GM21360 (cell line): ENCODE measurements at regions not wholly inside any gene's neighbourhood (a gene's known extent, or its start where the extent isn't known, plus 50 kb on each side); places are given as distances from the start of the nearest gene placed in this dataset.

Experiments
- ATAC-seq: cut with Tn5 transposase; IDR thresholded peaks from one replicate; pipeline ENCODE4 v1.9.1; 2021; ENCODE audit warnings: mild to moderate bottlenecking, moderate library complexity; ENCODE audit not compliant: unreplicated experiment

DNA sequence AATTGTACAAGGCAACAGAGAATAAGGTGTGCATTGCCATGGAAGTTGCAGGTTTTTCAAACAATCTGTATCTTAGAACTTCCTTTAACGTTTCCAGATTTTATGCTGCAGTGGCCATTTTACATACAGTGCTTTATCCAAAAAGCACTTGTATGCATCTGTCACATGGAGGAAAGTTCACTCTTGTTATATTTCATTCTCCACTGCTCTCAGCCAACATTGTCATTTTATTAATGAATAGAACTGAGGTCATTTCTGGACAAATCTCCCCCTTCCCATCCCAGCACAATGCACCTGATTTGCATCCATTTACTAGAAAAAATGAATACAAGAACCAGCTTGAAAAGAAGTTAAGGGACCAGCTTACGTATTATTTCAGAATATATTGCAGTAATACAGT lies 342.0 kb downstream of the USP25 start:
- ATAC-seq, result no peak

DNA sequence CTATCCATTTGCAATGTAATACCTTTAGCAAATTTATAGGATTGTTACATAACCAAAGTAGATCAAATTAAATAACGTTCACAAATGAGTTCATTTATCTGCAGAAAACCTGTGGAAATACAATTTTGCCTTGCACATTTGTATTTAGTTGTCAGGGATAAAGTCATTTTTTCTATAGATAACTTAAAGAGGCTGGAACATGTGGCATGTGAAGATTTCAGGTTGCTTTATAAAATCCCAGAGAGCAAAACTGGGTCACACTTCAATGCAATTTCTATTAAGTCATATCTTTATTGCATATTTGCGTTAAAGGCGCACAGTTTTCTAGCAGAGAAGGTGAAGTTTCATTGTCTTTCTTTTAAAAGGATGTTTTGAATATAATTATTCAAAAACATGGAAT lies 342.4 kb downstream of the USP25 start:
- ATAC-seq, result no peak

DNA sequence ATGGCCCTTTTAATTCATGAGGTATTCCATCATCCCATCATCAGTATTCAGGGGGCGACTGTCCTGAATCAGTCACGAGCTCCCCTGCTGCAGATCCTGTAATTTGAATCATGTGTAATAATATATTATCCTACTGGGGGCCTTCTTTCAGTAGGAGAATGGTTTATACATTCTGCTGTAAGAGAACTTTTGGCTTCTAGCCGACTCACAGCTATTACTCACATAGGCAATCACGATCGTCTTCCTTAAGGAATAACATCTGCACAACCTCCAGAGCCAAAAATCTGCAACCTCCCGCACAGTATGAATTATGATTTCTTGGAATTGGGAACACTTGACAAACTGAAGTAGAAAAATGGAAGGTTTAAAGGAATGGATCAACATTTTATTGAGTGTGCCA lies 343.0 kb downstream of the USP25 start:
- no peak for ATAC-seq

DNA sequence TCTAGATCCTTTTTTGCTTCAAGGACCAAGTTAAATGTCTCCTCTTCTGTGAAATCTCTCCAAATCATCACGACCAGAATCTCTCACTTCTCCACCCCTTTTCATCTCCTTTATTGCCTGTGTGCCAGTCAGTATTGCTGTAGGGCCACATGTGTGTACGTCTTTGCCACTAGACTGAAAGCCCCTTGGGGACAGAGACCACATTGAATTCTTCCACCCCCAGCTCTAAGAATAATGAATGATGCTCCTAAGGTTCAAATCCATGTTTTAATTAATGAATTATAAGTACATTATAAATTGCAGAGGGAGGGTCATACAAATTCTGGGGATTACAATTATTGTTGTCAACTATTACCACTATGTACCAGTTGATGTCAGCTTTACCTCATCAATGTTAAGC lies 343.8 kb downstream of the USP25 start:
- ATAC-seq, result no peak

DNA sequence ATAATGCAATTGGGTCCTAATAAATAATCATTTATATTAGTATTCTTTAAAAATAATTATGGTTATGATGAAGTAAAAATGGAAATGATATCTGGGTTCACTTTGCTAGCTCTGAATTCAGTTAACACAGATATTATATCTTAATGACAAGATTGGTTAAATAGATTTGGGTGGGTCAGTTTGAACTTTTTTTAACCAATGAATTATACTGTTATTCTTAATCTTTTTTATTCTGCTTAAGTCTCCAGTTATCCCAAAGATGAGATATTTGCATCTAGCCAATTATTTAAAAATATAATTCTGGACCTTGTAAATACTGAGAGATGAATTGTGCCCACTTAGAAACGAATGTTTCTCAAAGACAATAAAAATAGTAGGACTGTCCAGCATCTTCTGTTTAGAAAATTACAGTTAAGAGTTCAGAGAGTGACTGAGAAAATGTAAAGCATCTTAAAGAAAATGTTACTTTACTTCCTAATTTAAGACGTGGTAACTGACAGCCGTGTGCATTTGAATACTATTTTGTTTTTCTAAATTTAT lies 345.2 kb downstream of the USP25 start:
- ATAC-seq, result no peak

DNA sequence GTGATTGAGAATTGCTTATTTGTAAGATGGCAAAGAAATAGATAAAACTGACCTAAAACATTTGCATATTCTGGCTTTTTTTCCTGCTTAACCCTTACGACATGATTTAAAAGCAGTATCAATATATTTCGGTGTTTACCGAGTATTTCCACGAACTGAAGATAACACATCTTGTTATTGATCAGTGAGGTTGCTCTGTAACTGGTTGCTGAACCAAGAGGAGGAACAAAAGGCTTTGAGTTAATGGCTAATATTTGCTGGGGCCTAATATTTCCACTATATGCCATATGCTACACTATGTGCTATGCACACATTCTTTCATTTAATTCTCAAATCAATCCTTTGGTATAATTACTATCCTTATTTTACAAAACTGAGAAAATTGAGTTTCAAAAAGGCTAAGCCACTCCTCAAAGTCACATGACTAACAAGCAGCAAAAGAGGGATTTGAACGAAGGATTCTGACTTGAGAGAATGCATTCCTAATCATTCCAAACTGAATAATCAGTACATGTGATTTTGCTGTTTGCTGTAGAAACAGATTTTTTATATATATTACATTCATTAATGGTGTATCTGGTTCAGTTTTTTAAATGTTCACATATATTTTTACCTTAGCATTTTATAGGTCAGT lies 346.0 kb downstream of the USP25 start:
- no peak for ATAC-seq

DNA sequence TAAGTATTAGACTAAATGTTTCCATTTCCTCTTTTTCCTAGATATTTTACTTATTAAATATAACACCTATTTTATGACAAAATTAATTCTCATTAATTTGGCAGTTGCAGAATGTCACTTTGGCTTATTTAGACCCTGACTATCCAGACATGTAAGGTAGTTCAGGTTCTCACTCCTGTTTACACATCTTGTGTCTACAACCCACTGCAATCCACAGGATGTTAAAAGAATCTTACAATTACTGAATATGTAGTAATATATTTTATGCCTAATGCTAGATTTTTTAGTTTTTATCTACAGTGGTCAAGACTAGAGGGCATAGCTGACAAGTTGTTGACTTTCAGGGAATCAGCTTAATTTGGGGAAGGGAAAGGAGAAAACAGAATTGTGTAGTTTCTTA lies 346.7 kb downstream of the USP25 start:
- no peak for ATAC-seq

DNA sequence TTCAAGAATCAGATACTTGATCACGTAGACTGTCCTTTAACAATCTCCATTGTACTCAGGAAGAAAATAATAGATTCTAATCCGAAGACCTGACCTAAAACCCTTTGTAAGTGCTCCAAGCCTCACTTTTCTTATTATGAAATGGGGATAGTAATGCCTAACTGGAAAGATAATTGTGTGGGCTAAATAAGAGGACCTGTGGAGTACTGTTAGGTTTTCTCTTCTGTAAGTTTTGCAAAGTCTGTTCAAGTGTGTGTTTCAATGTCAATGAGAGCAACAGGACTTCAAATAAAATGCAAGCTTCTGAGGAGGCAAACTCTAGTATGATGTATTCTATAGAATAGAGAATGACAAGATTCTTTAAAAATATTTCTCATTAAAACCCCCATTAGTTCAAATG lies 348.6 kb downstream of the USP25 start:
- no peak for ATAC-seq

DNA sequence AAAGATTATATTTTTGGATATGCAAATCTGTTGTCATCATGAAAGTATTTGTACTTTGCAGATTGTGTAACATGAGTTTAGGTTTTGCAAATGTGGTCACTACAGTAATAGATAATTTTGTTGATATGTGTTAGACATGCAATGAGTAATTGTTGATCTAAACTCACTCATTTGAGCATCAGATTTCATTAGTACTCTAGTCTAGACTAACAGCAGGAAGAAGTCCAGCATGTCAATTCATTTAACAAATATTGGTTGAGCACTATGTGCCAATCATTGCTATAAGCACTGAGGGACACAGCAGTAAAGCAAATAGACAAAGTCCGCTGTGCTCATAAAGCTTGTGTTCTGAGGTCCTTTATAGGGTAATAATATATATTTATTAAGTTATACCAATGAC lies 350.0 kb downstream of the USP25 start:
- no peak for ATAC-seq

DNA sequence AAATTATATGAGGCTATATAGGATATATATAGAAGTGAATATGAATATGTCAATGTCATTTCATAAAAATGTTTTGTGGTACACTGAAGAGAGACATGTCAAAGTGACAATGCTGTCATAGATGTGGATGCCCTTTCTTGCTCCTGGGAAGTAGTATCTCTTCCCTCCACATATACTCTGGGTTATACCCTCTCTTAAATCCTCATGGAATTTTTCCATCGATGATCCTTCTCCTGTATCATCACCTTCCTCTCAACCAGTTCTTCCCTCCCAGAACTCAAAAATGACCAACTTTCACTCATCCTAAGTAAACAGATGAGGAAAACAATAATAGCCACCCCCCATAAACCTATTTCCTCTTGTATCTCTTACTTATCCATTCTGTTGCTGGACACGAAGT lies 351.5 kb downstream of the USP25 start:
- ATAC-seq, result no peak

DNA sequence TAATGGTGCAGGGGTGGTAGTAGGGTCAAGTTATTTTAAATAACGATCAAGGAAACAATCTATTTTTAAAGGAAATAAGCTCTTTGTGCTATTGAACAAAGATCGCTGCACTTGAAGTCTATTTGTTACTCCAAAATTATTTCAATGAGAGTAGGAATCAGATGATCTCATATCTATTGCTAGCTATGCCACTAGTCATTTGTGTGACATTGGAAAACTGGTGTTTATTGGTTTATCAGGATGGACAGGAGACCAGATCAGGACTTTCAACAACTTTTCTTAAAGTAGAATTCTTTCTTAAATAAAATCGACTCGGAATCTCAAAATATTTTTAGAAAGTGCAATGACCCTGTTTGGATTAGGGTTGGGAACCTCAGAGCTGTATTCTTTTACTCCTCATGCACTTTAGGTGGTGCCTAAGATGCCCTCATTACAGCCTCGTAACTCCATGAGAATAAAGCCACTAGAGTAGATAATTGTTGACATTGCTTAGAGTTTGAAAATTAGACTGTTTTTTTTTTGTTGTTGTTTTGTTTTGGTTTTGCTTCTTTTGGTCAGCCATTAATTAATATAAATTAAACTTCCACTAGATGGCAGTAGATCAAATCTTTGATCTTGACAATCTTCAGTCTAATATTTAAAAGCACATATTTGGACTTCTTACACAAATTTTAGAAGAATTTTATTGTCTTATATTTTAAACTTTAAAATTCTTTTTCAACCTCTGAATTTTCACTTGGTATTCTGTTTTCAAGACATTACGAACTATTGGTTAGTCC lies 352.4 kb downstream of the USP25 start:
- ATAC-seq, result no peak

DNA sequence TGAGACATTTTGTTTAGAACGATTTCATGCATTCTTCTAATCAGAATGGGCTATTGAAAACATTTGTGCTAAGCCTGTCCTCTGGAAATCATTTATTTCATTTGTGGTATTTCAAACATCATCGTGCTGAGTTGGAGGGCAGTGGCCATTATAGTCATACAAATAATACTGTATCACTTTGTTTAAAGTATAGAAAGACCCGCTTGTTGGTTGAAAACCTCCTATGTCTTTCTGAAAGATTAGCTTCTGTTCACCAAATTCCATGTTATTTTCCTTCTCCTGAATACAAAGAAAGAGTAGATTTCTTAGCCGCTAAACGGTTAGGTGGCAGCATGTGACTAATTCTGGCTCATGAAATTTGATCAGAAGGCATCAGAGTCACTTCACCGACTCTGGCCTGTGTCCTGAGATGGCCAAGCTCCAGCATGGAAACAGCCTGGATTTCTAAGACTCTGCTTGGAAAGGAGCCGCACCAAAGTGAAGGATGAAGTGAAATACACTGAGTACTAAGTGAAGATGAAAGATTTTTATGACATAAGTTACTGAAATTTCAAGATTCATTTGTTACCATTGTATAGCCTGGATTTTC lies 355.1 kb downstream of the USP25 start:
- ATAC-seq, result no peak

DNA sequence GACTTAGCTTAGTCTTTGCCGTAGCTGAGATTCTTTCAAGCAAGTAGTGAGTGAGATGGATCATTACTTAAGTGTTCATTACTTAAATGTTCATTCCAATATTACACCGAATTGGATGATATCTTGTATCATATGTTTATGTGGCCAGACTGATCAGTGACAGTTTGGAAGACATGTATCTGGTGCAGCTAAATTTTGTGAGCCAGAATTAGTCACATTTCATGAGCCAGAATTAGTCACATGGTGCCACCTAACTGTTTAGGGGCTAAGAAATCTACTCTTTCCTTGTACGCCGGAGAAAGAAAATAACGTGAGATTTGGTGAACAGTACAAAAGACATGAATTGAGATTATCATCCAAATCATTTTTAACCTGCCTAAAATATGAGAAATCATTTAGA lies 355.6 kb downstream of the USP25 start:
- ATAC-seq, result no peak

DNA sequence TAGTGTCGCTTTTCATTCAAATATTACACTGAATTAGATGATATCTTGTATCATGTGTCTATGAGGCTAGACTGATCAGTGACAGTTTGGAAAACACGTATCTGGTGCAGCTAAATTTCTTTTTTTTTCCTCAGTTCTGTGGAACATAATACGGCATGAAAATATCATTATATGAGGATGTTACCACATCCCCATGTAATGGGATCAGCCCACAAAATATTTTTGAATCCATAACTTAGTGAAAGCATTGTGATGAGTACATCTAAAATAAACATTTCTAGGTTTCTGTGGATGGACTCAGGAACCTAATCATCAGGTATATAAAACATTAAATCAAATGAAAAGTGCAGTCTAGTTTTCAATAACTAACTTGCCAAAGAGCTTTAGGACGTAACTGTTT lies 356.3 kb downstream of the USP25 start:
- ATAC-seq, result no peak

DNA sequence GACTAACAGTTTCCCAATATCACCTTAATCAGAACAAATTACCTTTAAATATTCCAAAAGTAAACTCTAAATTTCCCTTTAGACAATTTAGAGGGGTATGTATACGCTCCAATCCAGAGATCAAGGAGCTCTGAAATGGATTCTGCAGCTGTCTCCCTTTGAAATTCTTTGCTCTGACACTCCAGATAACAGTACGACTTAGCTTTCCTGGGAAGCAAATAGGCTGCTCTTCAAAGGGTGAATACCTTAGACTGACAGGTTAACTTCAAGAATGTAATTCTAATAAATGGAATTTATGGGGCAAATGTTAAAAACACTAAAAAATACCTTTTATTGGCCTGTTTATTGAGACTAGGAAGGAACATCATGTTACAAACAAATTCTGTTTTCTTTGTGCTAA lies 357.2 kb downstream of the USP25 start:
- ATAC-seq, result no peak

DNA sequence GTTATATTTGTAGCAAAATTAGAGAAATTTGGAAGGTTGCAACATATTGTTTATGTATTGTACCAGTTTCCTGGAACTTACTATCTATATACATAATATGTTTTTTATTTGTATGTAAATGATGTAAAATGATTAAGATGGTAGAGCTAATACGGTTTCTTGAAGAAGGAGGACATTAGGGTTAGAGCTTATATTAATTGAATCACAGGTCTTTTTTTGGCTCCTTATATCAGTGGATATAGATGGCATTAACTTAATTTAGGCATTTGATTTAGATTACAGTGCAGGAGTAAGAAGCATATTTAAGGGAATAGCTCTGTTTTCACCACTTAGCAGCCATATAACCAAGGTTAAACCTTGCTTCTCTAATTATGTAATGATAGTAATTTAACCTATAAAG lies 357.7 kb downstream of the USP25 start:
- no peak for ATAC-seq

DNA sequence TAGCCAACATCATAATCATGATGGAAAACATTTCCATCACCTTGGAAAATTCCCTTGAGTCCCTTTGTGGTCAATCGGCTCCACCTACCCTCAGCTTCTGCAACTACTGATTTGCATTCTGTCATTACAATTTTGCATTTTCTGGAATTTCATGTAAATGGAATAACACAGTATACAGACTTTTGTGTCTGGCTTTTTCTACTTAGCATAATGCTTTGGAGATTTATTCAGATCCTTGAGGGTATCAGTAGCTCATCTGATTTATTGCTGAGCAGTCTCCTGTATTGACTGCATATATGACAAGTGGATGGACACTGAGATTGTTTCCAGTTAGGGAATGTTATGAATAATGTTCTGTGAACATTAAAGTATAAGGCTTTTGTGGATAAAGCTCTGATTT lies 358.3 kb downstream of the USP25 start:
- no peak for ATAC-seq

DNA sequence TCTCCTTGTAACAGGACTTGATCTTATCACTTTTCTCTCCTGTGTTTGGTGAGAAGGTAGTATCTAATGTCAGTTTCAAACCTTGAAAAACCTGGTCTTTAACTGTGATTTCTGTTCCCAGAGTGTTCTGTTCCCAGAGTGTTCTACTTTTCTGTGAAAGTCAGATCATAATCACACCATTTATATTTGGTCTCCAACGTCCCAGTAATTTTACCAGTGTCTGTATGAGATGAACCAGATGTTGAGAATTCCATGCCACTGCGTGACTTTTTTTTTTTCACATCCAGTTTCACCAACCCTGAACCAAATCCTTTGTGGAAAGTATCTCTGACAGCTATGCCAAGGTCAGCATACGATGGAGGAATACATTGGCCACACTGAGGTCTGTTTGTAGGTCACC lies 365.2 kb downstream of the USP25 start:
- ATAC-seq, result no peak

DNA sequence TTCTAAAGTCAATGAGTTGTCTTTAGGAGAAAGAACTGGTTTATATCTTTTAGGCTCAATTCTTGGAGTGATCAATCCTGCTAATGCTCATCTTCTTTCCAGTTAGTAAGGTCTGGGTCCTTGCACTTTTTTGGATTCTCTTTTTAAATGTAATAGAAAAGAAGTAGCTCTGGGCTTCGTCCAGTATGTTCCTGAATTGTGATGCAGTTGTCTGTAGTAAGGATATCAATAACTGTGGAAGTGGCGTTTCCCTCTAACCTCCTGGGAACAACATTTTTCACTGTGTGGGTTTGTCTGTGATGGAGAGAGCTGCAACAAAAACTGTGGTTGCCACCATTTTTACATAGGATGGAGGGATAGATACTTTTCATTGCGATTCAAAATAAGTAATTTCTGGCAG lies 367.2 kb downstream of the USP25 start:
- no peak for ATAC-seq

DNA sequence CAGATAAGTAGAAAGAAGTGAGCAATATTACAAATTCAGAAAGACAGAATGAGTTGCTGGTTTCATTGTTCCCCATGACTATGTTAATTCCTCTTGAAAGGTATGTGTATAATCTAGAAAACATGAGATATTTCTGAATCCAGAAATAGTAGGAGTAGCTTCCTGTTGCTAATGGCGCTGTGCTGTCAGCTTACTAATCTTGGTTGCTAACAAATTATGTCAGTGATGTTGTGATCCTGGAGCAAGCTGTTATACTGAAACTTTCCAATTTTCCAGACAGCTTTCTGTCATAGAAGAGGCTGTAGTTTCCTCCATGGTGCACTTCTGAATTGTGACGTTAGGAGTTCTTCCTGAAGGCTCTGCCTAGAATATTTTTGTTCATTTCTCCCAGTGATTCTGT lies 372.3 kb downstream of the USP25 start:
- ATAC-seq, result no peak

DNA sequence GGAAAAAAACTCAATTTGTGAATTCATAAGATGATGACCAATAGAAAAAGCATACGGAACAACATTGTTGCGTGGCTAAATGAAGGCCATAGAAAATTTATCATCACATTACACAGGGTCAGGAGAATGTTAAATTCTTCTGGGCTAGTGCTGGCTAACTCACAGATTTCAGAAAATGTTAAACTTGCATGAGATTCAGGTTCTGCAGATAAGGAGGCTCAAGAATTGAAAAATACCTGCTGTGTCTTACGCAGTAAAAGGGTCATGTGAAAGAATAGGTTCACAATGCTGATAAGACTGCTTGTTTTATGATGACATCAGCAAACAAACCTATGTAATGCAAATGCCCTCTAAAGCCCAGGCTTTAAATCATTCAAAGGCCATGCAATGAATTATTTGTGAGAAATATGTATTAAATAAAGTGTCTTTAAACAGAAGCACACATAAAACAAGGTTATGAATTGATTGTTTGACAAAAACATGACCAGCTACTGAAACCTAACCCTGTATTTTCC lies 378.8 kb downstream of the USP25 start:
- ATAC-seq, result no peak
